HEK293 (cell line): ENCODE measurements at regions not wholly inside any gene's neighbourhood (a gene's known extent, or its start where the extent isn't known, plus 50 kb on each side); places are given as distances from the start of the nearest gene placed in this dataset.

ENCODE experiments used
- CTCF ChIP-seq: fragments of 450-650 bp; formaldehyde crosslinking; IDR thresholded peaks from 2 replicates; pipeline ENCODE4 v1.5.1; 2016; ENCODE audit warnings: missing biosample characterization, missing genetic modification characterization
- REPIN1 ChIP-seq: fragments of 450-650 bp; formaldehyde crosslinking; IDR thresholded peaks from 2 replicates; pipeline ENCODE4 v1.5.1; 2017; ENCODE audit warnings: missing biosample characterization, missing genetic modification characterization, low read depth
- SCRT2 ChIP-seq: fragments of 450-650 bp; formaldehyde crosslinking; IDR thresholded peaks from 2 replicates; pipeline ENCODE4 v1.5.1; 2016; ENCODE audit warnings: missing biosample characterization, missing genetic modification characterization
- ZBTB7A ChIP-seq: fragments of 450-650 bp; formaldehyde crosslinking; IDR thresholded peaks from 2 replicates; pipeline ENCODE4 v1.5.1; 2016; ENCODE audit warnings: low read depth, missing biosample characterization, missing genetic modification characterization
- ZNF580 ChIP-seq: fragments of 450-650 bp; formaldehyde crosslinking; IDR thresholded peaks from 2 replicates; pipeline ENCODE4 v1.5.1; 2016; ENCODE audit warnings: missing biosample characterization, missing genetic modification characterization
- ZNF76 ChIP-seq: fragments of 450-650 bp; formaldehyde crosslinking; IDR thresholded peaks from 2 replicates; pipeline ENCODE4; 2016; ENCODE audit warnings: low read depth, missing biosample characterization, missing genetic modification characterization, borderline replicate concordance

- TF ChIP-seq ZNF580 (tag by site-specific recombination) (no peak), REPIN1 (no peak), CTCF (tag by site-specific recombination) (no peak), ZBTB7A (no peak), ZNF76 (no peak), SCRT2 (tag by site-specific recombination) (no peak)
These were observed 72.5 kb upstream of the SERPINE2 start for GRCh38 chr2:224111576-224111975.
